Right renal pelvis (tissue), 4 donors: ENCODE measurements at regions not wholly inside any gene's neighbourhood (a gene's known extent, or its start where the extent isn't known, plus 50 kb on each side); places are given as distances from the start of the nearest gene placed in this dataset.

ENCODE experiments used
- DNase-seq, 4 donors: peaks; one replicate each; pipeline ENCODE4 v3.0.0-alpha.2; 2013; ENCODE audit warnings: low read depth in 4 of 4, low spot score in 3 of 4, missing footprints in 1 of 4

GRCh38 chr4:111963158-111963700 lies 182.0 kb upstream of the FAM241A start:
- DNase-seq = no peak

- no peak for DNase-seq
These were observed 167.8 kb upstream of the FAM241A start for GRCh38 chr4:111977419-111977965.

- DNase-seq = no peak
These were observed 165.3 kb upstream of the FAM241A start for GRCh38 chr4:111979921-111980320.

- DNase-seq = no peak
These were observed 163.2 kb upstream of the FAM241A start for GRCh38 chr4:111982089-111982488.

GRCh38 chr4:111984169-111984819 lies 161.0 kb upstream of the FAM241A start:
- DNase-seq = no peak

- DNase-seq = no peak
These were observed 159.8 kb upstream of the FAM241A start for GRCh38 chr4:111985426-111985825.

- no peak for DNase-seq
These were observed 159.2 kb upstream of the FAM241A start for GRCh38 chr4:111986095-111986494.

GRCh38 chr4:111988514-111988913 lies 156.7 kb upstream of the FAM241A start:
- no peak for DNase-seq

- DNase-seq = no peak
These were observed 155.4 kb upstream of the FAM241A start for GRCh38 chr4:111989817-111990216.

GRCh38 chr4:111991163-111991562 lies 154.1 kb upstream of the FAM241A start:
- no peak for DNase-seq

GRCh38 chr4:111991797-111992196 lies 153.5 kb upstream of the FAM241A start:
- no peak for DNase-seq

- peak in 1 of 4 donors; percentile 5 for DNase-seq
These were observed 152.7 kb upstream of the FAM241A start for GRCh38 chr4:111992351-111993168.

- no peak for DNase-seq
These were observed 150.9 kb upstream of the FAM241A start for GRCh38 chr4:111994392-111994791.

GRCh38 chr4:111997785-111998184 lies 147.5 kb upstream of the FAM241A start:
- DNase-seq = no peak

GRCh38 chr4:111999801-112000200 lies 145.5 kb upstream of the FAM241A start:
- no peak for DNase-seq

- DNase-seq = no peak
These were observed 144.2 kb upstream of the FAM241A start for GRCh38 chr4:112001041-112001440.

GRCh38 chr4:112002248-112002661 lies 143.0 kb upstream of the FAM241A start:
- no peak for DNase-seq

GRCh38 chr4:112003231-112003907 lies 141.9 kb upstream of the FAM241A start:
- no peak for DNase-seq

GRCh38 chr4:112005027-112005426 lies 140.2 kb upstream of the FAM241A start:
- no peak for DNase-seq

- DNase-seq = no peak
These were observed 137.9 kb upstream of the FAM241A start for GRCh38 chr4:112007391-112007790.

- no peak for DNase-seq
These were observed 129.3 kb upstream of the FAM241A start for GRCh38 chr4:112015960-112016359.
